A549 (cell line): ENCODE measurements at regions not wholly inside any gene's neighbourhood (a gene's known extent, or its start where the extent isn't known, plus 50 kb on each side); places are given as distances from the start of the nearest gene placed in this dataset.

ENCODE experiments used
- CEBPB ChIP-seq, 2 experiments: fragments of >200 bp in 1 of 2; sonication (Bioruptor Twin) in 1 of 2; formaldehyde crosslinking in 1 of 2; IDR thresholded peaks; 2 replicates each; pipeline ENCODE4 v1.6.1; 2012 to 2016
- CHD2 ChIP-seq: fragments of 150-350 bp; IDR thresholded peaks from 2 replicates; pipeline ENCODE4 v1.6.1; 2014; ENCODE audit warnings: low read length; ENCODE audit not compliant: partially characterized antibody
- CTCF ChIP-seq: fragments of >200 bp; sonication (Bioruptor Twin); formaldehyde crosslinking; IDR thresholded peaks from 3 replicates; pipeline ENCODE4 v1.5.1; 2016
- JUN ChIP-seq, 2 experiments: fragments of >200 bp; sonication (Bioruptor Twin); formaldehyde crosslinking; IDR thresholded peaks; 2 replicates in 1 of 2; 3 replicates in 1 of 2; pipeline ENCODE4 v1.6.1; 2016 to 2017
- KDM5A ChIP-seq: fragments of 200-600 bp; sonication (generic); IDR thresholded peaks from 2 replicates; pipeline ENCODE4 v1.6.1; 2016; ENCODE audit warnings: antibody characterized with exemption, mild to moderate bottlenecking
- MAFK ChIP-seq: fragments of 450-650 bp; IDR thresholded peaks from 2 replicates; pipeline ENCODE4 v1.6.1; 2014; ENCODE audit not compliant: partially characterized antibody
- MAX ChIP-seq: IDR thresholded peaks from 2 replicates; pipeline ENCODE4 v1.6.1; 2012
- MYC ChIP-seq: IDR thresholded peaks from 2 replicates; pipeline ENCODE4 v1.6.1; 2012; ENCODE audit warnings: mild to moderate bottlenecking, inconsistent platforms, low read length, improper control_type of control experiment, borderline replicate concordance
- POLR2A ChIP-seq: IDR thresholded peaks from 2 replicates; pipeline ENCODE4 v1.6.1; 2012; ENCODE audit warnings: mild to moderate bottlenecking, low read length
- POLR2AphosphoS2 ChIP-seq: conservative IDR thresholded peaks from 2 replicates; pipeline ENCODE4 v1.6.1; 2012; ENCODE audit warnings: low read length, improper control_type of control experiment, inconsistent platforms
- RAD21 ChIP-seq, 2 experiments: fragments of >200 bp in 1 of 2; sonication (Bioruptor Twin) in 1 of 2; formaldehyde crosslinking in 1 of 2; IDR thresholded peaks in 1 of 2; conservative IDR thresholded peaks in 1 of 2; 2 replicates in 1 of 2; 3 replicates in 1 of 2; pipeline ENCODE4 v1.6.1; 2012 to 2018; ENCODE audit warnings: inconsistent platforms in 1 of 2
- RARB ChIP-seq: fragments of 250-450 bp; sonication (Bioruptor Pico); IDR thresholded peaks from 2 replicates; pipeline ENCODE4 v1.8.0; 2021; ENCODE audit warnings: mild to moderate bottlenecking, moderate library complexity
- SREBF2 ChIP-seq: fragments of 450-650 bp; IDR thresholded peaks from 2 replicates; pipeline ENCODE4 v1.6.1; 2014; ENCODE audit warnings: mild to moderate bottlenecking, moderate library complexity

GRCh38 chr3:13167064-13167743, 94.0 kb upstream of the IQSEC1 start:
- TF ChIP-seq RAD21 (conservative IDR thresholded peaks at IDR 0.05 in 1 of 2, IDR thresholded peaks at IDR 0.05 in 1 of 2) (no peak), CHD2 (no peak), MAFK (no peak), POLR2AphosphoS2 (no peak), MYC (no peak), POLR2A (no peak), CTCF (no peak), JUN (IDR thresholded peaks at IDR 0.05) (no peak), SREBF2 (no peak), MAX (no peak), CEBPB (IDR thresholded peaks at IDR 0.05) (no peak), KDM5A (no peak), RARB (CRISPR knock-in tag) (no peak)
